Tibial nerve (tissue), 4 donors: ENCODE measurements at regions not wholly inside any gene's neighbourhood (a gene's known extent, or its start where the extent isn't known, plus 50 kb on each side); places are given as distances from the start of the nearest gene placed in this dataset.
"Not testable (repeated sequence)": the region's sequence is repeated elsewhere in the genome, so short reads cannot be mapped to it uniquely, and the experiment has no call there.

Experiments used
- DNase-seq, 2 donors: peaks; one replicate each; pipeline ENCODE4 v3.0.0-alpha.2; 2019; ENCODE audit warnings: low spot score in 2 of 2
- H3K27ac ChIP-seq, 4 donors: fragments of 200-600 bp; sonication (generic) in 3 of 4; one replicate each; pipeline ENCODE4 v1.5.1; 2017 to 2019; ENCODE audit warnings: mild to moderate bottlenecking in 1 of 4
- H3K27me3 ChIP-seq, 2 donors: fragments of 200-600 bp; sonication (generic) in 1 of 2; one replicate each; pipeline versions ENCODE4 v1.5.1 to v1.6.0; 2017 to 2019
- H3K36me3 ChIP-seq, 3 donors: fragments of 200-600 bp; sonication (generic); one replicate each; pipeline ENCODE4 v1.5.1; 2018 to 2019
- H3K4me1 ChIP-seq, 4 donors: fragments of 200-600 bp; sonication (generic) in 3 of 4; one replicate each; pipeline ENCODE4 v1.5.1; 2017 to 2019
- H3K4me3 ChIP-seq, 4 donors: fragments of 200-600 bp; sonication (generic) in 3 of 4; one replicate each; pipeline ENCODE4 v1.5.1; 2017 to 2019; ENCODE audit warnings: mild to moderate bottlenecking in 1 of 4, moderate library complexity in 1 of 4
- H3K9me3 ChIP-seq, 4 donors: fragments of 200-600 bp; sonication (generic) in 3 of 4; one replicate each; pipeline ENCODE4 v1.5.1; 2017 to 2019
- CTCF ChIP-seq, 5 experiments: fragments of 200-600 bp in 3 of 5; fragments of 450-650 bp in 2 of 5; sonication (generic) in 3 of 5; IDR thresholded peaks; one replicate each; pipeline ENCODE4 v1.5.1; 2016 to 2019; ENCODE audit warnings: antibody characterized with exemption in 5 of 5, mild to moderate bottlenecking in 3 of 5, moderate library complexity in 2 of 5
- EP300 ChIP-seq, 2 donors: sonication (generic); formaldehyde crosslinking; IDR thresholded peaks; one replicate each; pipeline ENCODE4 v1.6.1; 2017; ENCODE audit warnings: antibody characterized with exemption in 2 of 2, mild to moderate bottlenecking in 1 of 2
- POLR2A ChIP-seq, 2 donors: fragments of 450-650 bp; IDR thresholded peaks; one replicate each; pipeline ENCODE4 v1.6.1; 2017; ENCODE audit warnings: antibody characterized with exemption in 2 of 2, mild to moderate bottlenecking in 2 of 2, moderate library complexity in 2 of 2
- WGBS, 2 donors: methylation state at CpG; one replicate each; pipeline ENCODE4 v1.1.5; 2018; 5-methylcytosine and 5-hydroxymethylcytosine counted together

DNA sequence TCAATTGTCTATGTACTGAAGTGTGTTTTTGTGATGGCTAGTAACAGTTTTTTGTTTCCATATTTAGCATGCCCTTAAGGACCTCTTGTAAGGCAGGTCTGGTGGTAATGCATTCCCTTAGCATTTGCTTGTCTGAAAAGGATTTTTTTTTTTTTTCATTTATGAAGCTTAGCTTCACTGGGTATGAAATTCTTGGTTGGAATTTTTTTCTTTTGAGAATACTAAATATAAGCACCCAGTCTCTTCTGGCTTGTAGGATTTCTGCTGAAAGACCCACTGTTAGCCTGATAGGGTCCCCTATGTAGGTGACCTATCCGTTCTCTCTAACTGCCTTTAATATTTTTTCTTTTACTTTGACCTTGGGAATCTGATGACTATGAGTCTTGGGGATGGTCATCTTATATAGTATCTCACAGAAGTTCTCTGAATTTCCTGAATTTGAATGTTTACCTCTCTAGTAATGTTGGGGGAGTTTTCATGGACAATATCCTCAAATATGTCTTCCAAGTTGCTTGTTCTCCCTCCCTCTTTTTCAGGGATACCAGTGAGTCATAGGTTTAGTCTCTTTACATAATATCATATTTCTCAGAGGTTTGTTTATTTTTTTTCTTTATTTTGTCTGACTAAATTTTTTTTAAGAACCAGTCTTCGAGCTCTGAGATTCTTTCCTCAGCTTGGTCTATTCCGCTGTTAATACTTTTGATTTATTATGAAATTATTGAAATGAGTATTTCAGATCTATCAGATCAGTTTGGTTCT is 157.1 kb upstream of the PGRMC2 start:
- DNase-seq, result no peak
- H3K27ac ChIP-seq, result no peak overlapping the region
- TF ChIP-seq EP300 (IDR thresholded peaks at IDR 0.05) (no peak), CTCF (IDR thresholded peaks at IDR 0.05) (no peak), POLR2A (IDR thresholded peaks at IDR 0.05) (no peak)

GRCh38 chr4:128440923-128441322 is 153.3 kb upstream of the PGRMC2 start:
- TF ChIP-seq EP300 (IDR thresholded peaks at IDR 0.05) (no peak), CTCF (IDR thresholded peaks at IDR 0.05) (no peak), POLR2A (IDR thresholded peaks at IDR 0.05) (no peak)
- H3K27me3 ChIP-seq, result no peaks in the 10 kb centered on the region
- peaks cover 0 to 9% (median 0%) of the 10 kb centered on the region in 3 donors for H3K36me3 ChIP-seq
- WGBS, 2 donors, result 83 to 96% methylated on average over 4 of the region's 4 CpGs
- H3K9me3 ChIP-seq, result peaks cover 0 to 41% (median 2%) of the 10 kb centered on the region in 4 donors
- no peaks in the 10 kb centered on the region for H3K4me1 ChIP-seq
- DNase-seq, result no peak
- no peak overlapping the region for H3K27ac ChIP-seq
- no peak overlapping the region for H3K4me3 ChIP-seq

More for the DNA sequence above, 157.1 kb upstream of the PGRMC2 start:
- 91 to 93% methylated on average over 3 of the region's 3 CpGs for WGBS, 2 donors
- H3K4me1 ChIP-seq, result no peaks in the 10 kb centered on the region
- no peak overlapping the region for H3K4me3 ChIP-seq
- no peaks in the 10 kb centered on the region for H3K27me3 ChIP-seq
- H3K9me3 ChIP-seq, result peaks cover 0 to 32% (median 2%) of the 10 kb centered on the region in 4 donors
- peaks cover 0 to 9% (median 0%) of the 10 kb centered on the region in 3 donors for H3K36me3 ChIP-seq

GRCh38 chr4:128437023-128437422 is 149.4 kb upstream of the PGRMC2 start:
- not testable (repeated sequence) for H3K27me3 ChIP-seq, DNase-seq, H3K27ac ChIP-seq, H3K36me3 ChIP-seq, H3K4me1 ChIP-seq, H3K4me3 ChIP-seq
- peaks cover 0 to 19% (median 0%) of the 10 kb centered on the region in 4 donors for H3K9me3 ChIP-seq
- WGBS, 2 donors, result 95 to 96% methylated on average over 8 of the region's 8 CpGs

GRCh38 chr4:128429023-128429613 is 141.5 kb upstream of the PGRMC2 start:
- DNase-seq, H3K27ac ChIP-seq, H3K36me3 ChIP-seq, H3K27me3 ChIP-seq, H3K4me3 ChIP-seq, H3K9me3 ChIP-seq: not testable (repeated sequence)
- H3K4me1 ChIP-seq, result peaks cover 0 to 11% (median 0%) of the 10 kb centered on the region in 4 donors
- WGBS, 2 donors, result 90 to 94% methylated on average over 2 of the region's 2 CpGs

GRCh38 chr4:128428397-128428796 is 140.8 kb upstream of the PGRMC2 start:
- Histone ChIP-seq H3K4me1 (peaks cover 0 to 17% (median 0%) of the 10 kb centered on the region in 4 donors), H3K9me3 (peaks cover 0 to 7% (median 0%) of the 10 kb centered on the region in 4 donors), H3K27me3 (no peaks in the 10 kb centered on the region), H3K27ac (no peak overlapping the region), H3K36me3 (no peaks in the 10 kb centered on the region), H3K4me3 (no peak overlapping the region)
- 96 to 97% methylated on average over 3 of the region's 3 CpGs for WGBS, 2 donors
- DNase-seq, result no peak
- TF ChIP-seq POLR2A (IDR thresholded peaks at IDR 0.05), result no peak
- no peak for TF ChIP-seq EP300 (IDR thresholded peaks at IDR 0.05)
- TF ChIP-seq CTCF (IDR thresholded peaks at IDR 0.05), result no peak

DNA sequence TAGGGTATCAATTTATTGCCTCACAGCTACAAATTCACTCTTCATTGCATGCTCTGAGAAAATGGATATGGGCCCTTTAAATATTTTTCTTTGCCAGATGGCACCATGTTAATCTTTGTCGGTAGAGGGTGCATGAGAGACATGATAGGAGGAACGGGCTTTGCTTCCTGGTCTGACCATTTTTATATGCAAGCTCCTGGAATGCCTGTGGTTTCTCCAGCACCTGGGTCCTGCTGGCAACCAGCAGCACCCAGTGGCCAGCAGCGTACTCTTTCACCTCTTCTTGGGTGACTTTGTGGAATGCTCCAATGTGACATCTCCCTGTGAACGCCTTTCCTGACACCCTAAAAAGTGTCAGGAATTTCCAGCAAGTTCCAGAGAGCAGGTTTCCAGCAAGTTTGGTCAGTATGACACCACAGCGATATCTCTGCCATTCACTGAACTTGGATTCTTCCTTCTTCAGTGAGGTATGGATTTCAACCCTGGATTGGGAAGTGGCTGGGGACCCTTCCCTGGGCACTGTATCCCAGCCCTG is 140.3 kb upstream of the PGRMC2 start:
- no peaks in the 10 kb centered on the region for H3K36me3 ChIP-seq
- peaks cover 0 to 18% (median 0%) of the 10 kb centered on the region in 4 donors for H3K4me1 ChIP-seq
- H3K27ac ChIP-seq, result no peak overlapping the region
- TF ChIP-seq EP300 (IDR thresholded peaks at IDR 0.05), result no peak
- no peak for TF ChIP-seq POLR2A (IDR thresholded peaks at IDR 0.05)
- peak in 3 of 5 experiments; percentile 15 to 20 (median 17) for TF ChIP-seq CTCF (IDR thresholded peaks at IDR 0.05)
- DNase-seq, result peak in 1 of 2 donors; percentile 15
- H3K27me3 ChIP-seq, result no peaks in the 10 kb centered on the region
- H3K9me3 ChIP-seq, result peaks cover 0 to 7% (median 0%) of the 10 kb centered on the region in 4 donors
- whole genome bisulfite sequencing, 2 donors, result 66 to 73% methylated on average over 5 of the region's 5 CpGs
- no peak overlapping the region for H3K4me3 ChIP-seq
